HG02852 (cell line): ENCODE measurements at regions not wholly inside any gene's neighbourhood (a gene's known extent, or its start where the extent isn't known, plus 50 kb on each side); places are given as distances from the start of the nearest gene placed in this dataset.

Source experiments
- ATAC-seq: cut with Tn5 transposase; IDR thresholded peaks from one replicate; pipeline ENCODE4 v1.9.1; 2021; ENCODE audit warnings: mild to moderate bottlenecking, moderate library complexity; ENCODE audit not compliant: unreplicated experiment

DNA sequence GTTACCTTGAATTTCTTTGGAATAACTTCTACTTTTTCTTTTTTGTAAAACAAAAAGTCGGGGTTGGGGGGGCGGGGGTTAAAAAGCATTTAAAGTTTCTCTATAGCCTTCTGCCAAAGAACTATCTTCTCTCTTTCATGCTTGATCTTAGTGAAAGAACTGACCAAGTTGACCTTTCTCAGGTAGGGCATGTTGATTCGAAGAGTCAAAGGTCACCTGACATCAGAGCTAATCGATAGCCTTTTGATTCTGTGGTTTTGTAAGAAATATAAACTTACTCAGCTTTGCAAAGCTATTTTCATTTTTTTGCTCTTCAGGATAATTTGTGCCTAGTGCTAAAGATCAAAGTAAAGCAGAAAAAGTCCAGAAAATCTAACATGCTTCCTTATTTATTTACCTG is 181.5 kb downstream of the IRS2 start:
- no peak for ATAC-seq

- no peak for ATAC-seq
Measured at GRCh38 chr13:109602356-109602755, 184.0 kb downstream of the IRS2 start.

GRCh38 chr13:109599901-109600657 is 186.3 kb downstream of the IRS2 start:
- no peak for ATAC-seq

- no peak for ATAC-seq
Measured at GRCh38 chr13:109595471-109595870, 190.9 kb downstream of the IRS2 start.

DNA sequence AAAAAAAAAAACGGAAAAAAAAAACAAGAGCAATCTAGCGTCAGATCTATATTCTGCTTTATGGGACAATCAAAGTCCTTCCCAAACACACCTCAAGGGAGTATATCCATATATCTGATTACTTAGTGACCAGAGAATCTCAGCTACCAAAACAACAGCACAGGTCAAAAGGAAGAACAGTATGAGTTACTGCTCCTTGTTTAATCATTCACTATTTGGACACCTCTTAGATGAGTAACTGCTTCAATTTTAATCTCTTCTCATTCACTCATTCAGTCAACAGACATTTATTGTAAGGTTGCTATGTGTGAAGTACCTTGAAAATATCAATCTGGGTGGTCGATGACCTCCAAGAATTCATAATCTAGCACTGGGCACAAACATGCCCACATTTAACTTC is 193.2 kb downstream of the IRS2 start:
- no peak for ATAC-seq

GRCh38 chr13:109592770-109593169 is 193.6 kb downstream of the IRS2 start:
- ATAC-seq = no peak

GRCh38 chr13:109587689-109588088 is 198.7 kb downstream of the IRS2 start:
- no peak for ATAC-seq

DNA sequence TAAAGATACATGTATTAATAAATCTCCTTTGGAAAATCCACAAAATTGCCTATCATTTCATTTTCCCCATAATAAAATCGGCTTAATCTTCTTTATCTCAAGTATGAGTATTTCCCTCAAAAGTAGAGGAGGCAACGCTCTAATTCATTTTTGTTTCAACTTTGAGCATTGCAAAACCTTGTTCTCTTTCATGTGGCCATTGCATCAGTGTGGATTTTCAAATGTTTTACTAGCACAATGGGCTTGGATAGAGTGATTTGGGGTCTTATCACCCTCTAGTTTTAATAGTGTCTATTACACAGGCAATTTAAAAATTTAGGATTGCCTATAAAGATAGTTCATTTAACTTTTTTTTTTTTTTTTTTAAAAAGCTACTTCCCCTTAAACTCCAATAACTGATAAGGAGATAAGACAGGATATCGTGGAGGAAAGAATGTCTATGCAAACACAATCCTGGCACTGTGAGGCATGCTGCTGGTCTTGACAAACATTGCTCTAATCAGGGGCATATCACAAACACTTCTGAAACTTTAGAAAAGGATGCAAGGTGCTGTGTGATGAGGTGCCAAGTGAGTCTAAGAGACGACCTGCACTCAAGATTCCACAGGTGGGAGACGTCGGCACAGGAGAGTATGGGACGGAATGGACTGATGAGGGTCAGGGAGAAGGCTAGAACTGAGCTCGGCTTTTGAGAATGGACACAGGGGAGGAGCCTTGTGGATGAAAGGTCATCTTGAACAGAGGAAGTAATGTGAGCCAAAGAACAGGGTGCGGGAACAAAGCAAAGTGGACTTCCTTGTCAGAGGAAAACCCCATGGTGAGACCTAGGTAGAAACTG is 199.7 kb downstream of the IRS2 start:
- no peak for ATAC-seq

GRCh38 chr13:109584844-109585361 is 201.5 kb downstream of the IRS2 start:
- ATAC-seq = no peak

DNA sequence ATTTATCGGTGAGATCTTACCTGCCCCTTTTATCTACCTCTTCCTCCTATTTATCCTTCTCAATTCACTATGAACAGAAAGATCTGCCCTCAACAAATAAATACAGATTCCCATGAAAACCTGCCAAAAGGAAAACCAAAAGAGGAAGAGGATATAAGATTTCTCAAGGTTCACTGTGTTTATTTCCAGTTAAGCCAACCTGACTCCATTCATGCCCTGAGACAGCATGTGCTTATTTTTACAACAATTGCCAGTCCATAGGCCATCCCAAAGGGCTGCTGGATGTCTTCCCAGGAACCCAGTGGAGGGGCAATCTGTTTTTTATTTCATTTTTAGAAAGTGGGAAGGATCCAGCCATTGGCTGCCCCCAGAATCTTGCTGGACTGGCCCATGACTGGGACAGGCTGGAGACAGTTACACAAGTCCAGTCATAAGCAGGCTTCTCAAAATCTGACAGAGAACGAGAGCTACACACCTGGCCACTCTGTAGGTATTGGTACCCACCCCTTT is 209.1 kb downstream of the IRS2 start:
- no peak for ATAC-seq

DNA sequence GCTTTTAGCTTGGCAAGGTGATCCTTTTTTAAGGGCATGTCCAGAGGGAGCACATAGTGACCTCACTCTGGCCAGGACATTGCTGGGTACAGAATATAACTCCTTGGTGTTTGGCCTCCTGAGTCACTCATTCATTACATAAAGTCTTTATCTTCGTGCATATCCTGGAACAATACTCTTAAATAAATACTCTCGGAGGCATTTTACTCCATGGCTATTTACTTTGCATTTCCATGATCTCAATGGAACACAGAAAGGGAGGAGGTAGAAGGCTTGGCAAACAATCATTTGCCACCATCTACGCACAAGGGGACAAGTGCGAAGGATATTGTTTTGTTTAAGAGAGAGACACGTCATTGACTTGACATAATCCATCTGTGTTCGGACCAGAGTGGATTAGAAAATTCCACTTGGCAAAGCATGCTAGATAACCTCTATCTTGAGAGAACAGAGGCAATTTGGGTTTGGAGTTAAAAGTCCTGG is 210.0 kb downstream of the IRS2 start:
- no peak for ATAC-seq

DNA sequence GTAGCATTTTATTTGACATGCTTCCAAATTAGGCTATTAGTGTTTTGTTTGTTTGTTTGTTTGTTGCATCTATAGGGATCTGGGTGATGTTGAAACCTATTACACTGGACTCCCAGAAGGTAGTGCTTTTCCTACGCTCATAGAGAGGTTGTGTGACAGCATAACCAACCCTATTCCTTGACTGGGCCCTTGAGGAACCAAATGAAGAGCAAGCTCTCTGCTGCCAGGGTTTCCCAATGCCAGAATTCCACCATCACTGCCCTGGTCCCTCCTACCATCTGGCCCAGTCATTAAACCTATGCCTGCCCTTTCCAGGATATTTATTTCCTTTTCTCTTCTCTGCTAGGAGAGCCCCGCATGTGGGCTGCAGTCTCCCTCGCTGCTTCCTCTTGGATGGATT is 210.6 kb downstream of the IRS2 start:
- ATAC-seq = no peak

DNA sequence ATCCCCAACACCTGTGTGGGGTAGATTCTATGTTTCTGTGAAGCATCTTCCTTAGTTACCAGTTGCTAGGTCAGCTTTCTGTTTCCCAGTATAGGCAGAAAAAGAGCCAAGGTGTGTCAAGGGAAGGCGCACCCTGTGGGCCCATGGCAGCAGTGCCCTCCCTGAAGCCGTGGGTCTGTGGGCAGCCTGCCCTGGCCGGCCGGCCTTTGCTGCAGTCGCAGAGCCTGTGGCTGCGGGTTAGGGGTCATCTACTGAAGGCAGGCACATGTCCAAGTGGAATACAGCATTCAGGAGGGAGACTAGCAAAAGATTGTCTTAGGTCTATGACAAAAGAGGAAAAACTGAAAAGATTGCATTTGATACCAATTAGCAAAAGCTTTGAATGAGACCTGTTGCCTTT is 214.0 kb downstream of the IRS2 start:
- ATAC-seq = no peak

DNA sequence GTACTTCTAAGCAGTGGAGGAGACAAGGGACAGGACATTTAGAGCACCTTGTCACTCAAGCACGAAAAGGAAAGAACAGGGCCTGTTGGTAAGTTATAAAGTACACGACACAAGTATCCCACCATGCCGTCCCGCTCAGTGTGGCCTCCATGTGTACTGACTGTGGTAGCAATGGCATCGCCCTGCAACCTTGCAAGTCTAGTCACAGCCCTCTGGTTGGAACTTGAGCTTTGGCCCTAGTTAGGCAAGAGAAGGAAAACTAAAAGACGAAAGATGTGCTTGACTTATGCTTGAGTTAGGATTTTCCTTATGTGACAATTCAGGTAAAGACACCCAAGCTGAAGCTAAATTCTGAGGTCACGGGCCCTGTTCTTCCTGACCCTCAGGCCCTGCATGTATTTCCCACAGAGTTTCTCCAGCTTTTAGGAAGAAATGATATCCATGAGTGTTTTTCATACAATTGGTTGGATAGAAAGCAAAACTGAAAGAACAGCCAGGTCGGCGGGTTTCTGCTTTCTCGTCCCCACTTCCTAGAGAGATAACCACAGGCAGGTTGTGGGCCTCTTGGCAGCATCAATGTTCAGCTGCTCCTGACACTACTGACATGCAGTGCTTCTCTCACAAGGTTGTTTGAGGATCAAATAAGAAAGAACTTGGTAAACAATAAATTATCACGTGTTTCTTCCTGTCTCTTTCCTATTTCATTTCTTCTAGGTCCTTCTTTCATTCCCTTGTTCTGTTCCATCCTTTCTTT is 216.2 kb downstream of the IRS2 start:
- ATAC-seq = peak; percentile 97

DNA sequence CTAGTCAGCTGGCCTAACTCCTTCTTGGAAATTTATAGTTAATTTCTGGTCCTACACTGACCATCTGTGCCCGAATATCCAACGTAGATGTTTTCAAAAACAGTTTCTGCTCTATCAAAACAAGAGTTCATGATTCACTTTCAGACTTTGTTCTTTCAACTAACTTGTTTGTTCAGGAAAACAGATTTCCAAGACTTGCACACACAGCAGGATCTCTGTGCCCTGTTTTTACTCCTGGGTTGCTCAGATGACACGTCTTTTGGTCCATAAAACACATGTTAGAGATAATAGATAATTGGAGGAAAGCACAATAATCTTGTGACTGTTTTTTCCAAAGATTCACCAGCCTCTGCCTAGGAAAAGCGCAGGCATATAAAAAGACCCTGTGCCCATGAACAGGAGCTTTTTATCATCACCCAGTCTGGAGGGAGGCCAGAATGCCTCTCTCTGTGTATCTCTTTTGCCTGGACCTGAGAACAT is 218.0 kb downstream of the IRS2 start:
- ATAC-seq = no peak

GRCh38 chr13:109567315-109567714 is 219.1 kb downstream of the IRS2 start:
- ATAC-seq = no peak

- ATAC-seq = no peak
Measured at GRCh38 chr13:109565877-109566276, 220.5 kb downstream of the IRS2 start.

DNA sequence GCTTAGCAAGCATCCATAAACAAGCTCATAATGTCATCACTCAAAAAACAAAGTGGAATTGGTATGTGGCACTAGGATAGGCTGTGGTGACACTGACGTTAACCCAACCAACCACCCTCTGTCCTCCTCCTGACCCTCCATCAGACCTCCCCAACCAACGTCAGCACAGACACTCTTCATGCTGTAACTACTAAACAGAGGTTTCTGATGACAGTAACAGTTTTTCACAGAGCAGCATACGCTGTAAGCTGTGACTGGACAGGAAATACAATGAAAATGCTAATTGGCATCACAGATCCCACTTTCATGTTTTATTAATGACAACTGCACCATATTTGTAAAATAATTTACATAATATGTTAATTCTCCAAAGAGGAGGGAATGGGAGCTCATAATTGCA is 238.0 kb downstream of the IRS2 start:
- ATAC-seq = peak; percentile 23

DNA sequence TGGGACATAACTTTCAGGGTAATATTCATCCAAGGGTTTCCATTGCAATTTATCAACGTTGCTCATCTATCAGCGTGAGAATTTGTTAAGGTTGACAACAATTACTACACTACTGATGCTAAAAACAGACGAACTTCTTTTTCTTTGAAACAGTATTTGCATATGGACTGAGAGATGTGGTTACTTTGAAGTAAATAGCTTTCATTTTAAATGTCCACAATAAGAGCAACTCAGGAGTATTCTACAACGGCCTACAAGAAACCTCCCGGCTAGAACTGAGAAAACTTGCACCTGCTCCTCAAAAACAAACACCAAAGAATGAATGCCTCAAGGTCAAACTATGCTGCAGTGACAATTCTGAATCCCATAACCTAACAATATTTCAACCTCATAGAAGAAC is 238.4 kb downstream of the IRS2 start:
- ATAC-seq = peak; percentile 79

DNA sequence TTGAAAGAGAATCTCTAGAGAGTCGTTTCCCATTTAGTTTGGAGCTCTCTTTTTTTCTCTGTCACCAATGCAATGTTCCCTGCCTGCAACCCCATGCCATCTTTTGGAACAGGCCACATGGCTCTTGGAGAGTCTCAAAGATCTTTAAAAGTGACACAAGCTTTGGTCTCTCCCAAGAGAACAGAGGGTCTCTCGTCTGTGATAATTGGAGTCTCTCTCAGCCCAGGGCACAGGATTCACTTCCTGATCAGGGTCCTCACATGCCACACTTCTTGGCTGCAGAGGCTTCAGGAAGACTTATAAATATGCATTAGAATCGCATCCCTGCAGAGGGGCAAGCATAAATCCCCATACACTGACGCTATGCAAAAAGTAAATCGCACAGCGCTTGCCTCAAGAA is 240.5 kb downstream of the IRS2 start:
- no peak for ATAC-seq

DNA sequence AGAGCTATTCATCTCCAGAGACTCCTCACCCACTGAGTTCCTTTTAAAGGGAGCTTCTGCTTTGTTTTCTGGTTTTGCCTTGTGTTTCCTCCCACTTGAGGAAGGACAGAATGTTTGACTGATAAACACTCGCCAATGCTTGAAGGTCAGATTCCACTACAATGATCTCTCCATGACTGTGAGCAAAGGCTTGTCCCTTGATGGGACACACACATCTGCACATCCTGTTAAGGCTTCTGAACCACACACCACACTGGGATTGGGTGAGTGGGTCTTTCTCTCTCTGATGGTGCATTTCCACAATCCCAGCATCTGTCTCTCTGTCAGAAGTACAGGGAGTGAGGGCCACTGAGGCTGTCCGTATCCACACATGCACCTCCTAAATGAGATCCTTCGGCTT is 245.3 kb downstream of the IRS2 start:
- no peak for ATAC-seq
